ENCODE measurements at regions not wholly inside any gene's neighbourhood (a gene's known extent, or its start where the extent isn't known, plus 50 kb on each side); places are given as distances from the start of the nearest gene placed in this dataset.

DNA sequence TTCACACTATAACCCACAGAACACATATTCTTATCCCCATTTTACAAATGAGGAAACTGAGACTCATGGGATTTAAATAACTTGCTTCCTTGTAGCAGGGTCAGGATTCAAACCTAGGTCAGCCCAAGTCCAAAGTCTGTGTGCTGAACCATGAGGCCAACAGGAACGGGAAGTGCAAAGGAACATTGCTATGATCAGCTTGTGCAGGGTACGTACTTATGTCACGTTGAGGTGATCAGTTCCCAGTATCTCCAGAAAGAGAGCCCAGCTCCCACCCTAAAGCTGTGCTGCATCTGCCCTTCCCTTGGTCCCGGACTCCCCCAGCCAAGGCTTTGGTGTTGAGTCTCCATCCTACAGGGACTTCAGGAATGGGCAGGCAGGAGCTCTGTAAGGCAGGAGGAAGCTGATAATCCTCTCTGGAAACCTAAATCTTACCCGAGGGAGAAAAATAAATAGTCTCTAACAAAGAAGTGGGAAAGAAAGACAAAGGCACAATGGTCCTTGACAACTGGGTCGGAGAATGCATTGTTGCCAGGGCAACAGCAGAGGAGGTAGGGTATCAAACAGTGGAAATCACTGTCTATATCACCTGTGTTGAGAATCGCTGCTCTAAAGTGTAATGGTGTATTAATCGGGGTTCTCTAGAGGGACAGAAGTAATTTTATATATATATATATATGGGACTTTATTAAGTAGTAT lies 82.5 kb upstream of the FICD start:
- TF ChIP-seq, protein P1, sequence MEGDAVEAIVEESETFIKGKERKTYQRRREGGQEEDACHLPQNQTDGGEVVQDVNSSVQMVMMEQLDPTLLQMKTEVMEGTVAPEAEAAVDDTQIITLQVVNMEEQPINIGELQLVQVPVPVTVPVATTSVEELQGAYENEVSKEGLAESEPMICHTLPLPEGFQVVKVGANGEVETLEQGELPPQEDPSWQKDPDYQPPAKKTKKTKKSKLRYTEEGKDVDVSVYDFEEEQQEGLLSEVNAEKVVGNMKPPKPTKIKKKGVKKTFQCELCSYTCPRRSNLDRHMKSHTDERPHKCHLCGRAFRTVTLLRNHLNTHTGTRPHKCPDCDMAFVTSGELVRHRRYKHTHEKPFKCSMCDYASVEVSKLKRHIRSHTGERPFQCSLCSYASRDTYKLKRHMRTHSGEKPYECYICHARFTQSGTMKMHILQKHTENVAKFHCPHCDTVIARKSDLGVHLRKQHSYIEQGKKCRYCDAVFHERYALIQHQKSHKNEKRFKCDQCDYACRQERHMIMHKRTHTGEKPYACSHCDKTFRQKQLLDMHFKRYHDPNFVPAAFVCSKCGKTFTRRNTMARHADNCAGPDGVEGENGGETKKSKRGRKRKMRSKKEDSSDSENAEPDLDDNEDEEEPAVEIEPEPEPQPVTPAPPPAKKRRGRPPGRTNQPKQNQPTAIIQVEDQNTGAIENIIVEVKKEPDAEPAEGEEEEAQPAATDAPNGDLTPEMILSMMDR (IDR thresholded peaks at IDR 0.05; ENCODE audit: low read depth, low read length): no peak
- no peak for TF ChIP-seq EZH2phosphoT487 (IDR thresholded peaks at IDR 0.05; ENCODE audit: low read depth)
- Histone ChIP-seq H3K9ac (ENCODE audit: low read length) (no peak overlapping the region), H3K9me3 (ENCODE audit: insufficient read depth, low read length) (no peaks in the 10 kb centered on the region), H4K20me1 (ENCODE audit: insufficient read depth, low read length) (no peaks in the 10 kb centered on the region), H3K27me3 (ENCODE audit: low read depth, low read length) (peaks cover 24% of the 10 kb centered on the region), H3K27ac (ENCODE audit: low read length) (no peak overlapping the region), H3K4me3 (ENCODE audit: low read length) (no peak overlapping the region), H3K4me2 (ENCODE audit: low read length) (no peak overlapping the region), H3K36me3 (replicated peaks; ENCODE audit: low read depth, low read length) (no peaks in the 10 kb centered on the region), H3K79me2 (ENCODE audit: low read length) (no peaks in the 10 kb centered on the region), H2AFZ (ENCODE audit: low read depth, low read length) (no peak overlapping the region), H3K4me1 (ENCODE audit: low read length) (no peaks in the 10 kb centered on the region)

GRCh38 chr12:108430926-108431325 lies 84.2 kb upstream of the FICD start:
- Histone ChIP-seq H3K36me3 (replicated peaks; ENCODE audit: low read depth, low read length) (no peaks in the 10 kb centered on the region), H2AFZ (ENCODE audit: low read depth, low read length) (no peak overlapping the region), H3K27ac (ENCODE audit: low read length) (no peak overlapping the region), H3K9me3 (ENCODE audit: insufficient read depth, low read length) (no peaks in the 10 kb centered on the region), H3K9ac (ENCODE audit: low read length) (no peak overlapping the region), H3K4me2 (ENCODE audit: low read length) (no peak overlapping the region), H3K27me3 (ENCODE audit: low read depth, low read length) (peaks cover 31% of the 10 kb centered on the region), H3K4me1 (ENCODE audit: low read length) (no peaks in the 10 kb centered on the region), H3K4me3 (ENCODE audit: low read length) (no peak overlapping the region), H4K20me1 (ENCODE audit: insufficient read depth, low read length) (no peaks in the 10 kb centered on the region), H3K79me2 (ENCODE audit: low read length) (no peaks in the 10 kb centered on the region)
- no peak for TF ChIP-seq EZH2phosphoT487 (IDR thresholded peaks at IDR 0.05; ENCODE audit: low read depth)
- TF ChIP-seq, protein P1 (IDR thresholded peaks at IDR 0.05; ENCODE audit: low read depth, low read length): no peak

GRCh38 chr12:108430245-108430644 lies 84.8 kb upstream of the FICD start:
- Histone ChIP-seq H3K27me3 (ENCODE audit: low read depth, low read length) (peaks cover 31% of the 10 kb centered on the region), H3K4me3 (ENCODE audit: low read length) (no peak overlapping the region), H3K79me2 (ENCODE audit: low read length) (no peaks in the 10 kb centered on the region), H3K36me3 (replicated peaks; ENCODE audit: low read depth, low read length) (no peaks in the 10 kb centered on the region), H3K9me3 (ENCODE audit: insufficient read depth, low read length) (no peaks in the 10 kb centered on the region), H3K9ac (ENCODE audit: low read length) (no peak overlapping the region), H2AFZ (ENCODE audit: low read depth, low read length) (no peak overlapping the region), H4K20me1 (ENCODE audit: insufficient read depth, low read length) (no peaks in the 10 kb centered on the region), H3K27ac (ENCODE audit: low read length) (no peak overlapping the region), H3K4me1 (ENCODE audit: low read length) (no peaks in the 10 kb centered on the region), H3K4me2 (ENCODE audit: low read length) (no peak overlapping the region)
- TF ChIP-seq EZH2phosphoT487 (IDR thresholded peaks at IDR 0.05; ENCODE audit: low read depth): no peak
- TF ChIP-seq, protein P1 (IDR thresholded peaks at IDR 0.05; ENCODE audit: low read depth, low read length): no peak

DNA sequence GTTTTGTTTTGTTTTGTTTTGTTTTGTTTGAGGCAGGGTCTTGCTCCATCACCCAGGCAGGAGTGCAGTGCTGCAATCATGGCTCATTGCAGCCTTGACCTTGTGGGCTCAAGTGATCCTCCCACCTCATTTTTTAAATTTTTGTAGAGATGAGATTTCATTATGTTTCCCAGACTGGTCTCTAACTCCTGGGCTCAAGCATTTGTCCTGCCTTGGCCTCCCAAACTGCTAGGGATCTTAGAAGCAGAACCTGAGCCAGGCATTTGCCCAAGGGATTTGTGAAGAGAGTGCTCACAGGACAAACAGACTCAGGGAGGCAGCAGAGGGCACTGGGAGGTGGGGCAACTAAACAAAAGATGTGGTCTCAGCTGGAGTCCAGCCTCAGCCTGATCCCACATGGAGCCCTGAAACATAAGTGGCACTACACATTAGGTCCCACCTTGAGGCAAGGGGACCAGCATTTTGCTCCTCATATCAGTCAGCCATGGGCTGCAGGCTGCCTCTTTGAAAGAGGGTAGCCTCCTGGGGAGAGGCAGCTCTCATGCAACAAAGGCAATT lies 86.2 kb upstream of the CMKLR1 start:
- H3K36me3 ChIP-seq (replicated peaks; ENCODE audit: low read depth, low read length): no peaks in the 10 kb centered on the region
- peaks cover 23% of the 10 kb centered on the region for H3K27me3 ChIP-seq (ENCODE audit: low read depth, low read length)
- H3K9me3 ChIP-seq (ENCODE audit: insufficient read depth, low read length): no peaks in the 10 kb centered on the region
- H3K4me3 ChIP-seq (ENCODE audit: low read length): no peak overlapping the region
- no peaks in the 10 kb centered on the region for H3K4me1 ChIP-seq (ENCODE audit: low read length)
- no peak overlapping the region for H3K9ac ChIP-seq (ENCODE audit: low read length)
- no peak overlapping the region for H3K27ac ChIP-seq (ENCODE audit: low read length)
- no peak overlapping the region for H3K4me2 ChIP-seq (ENCODE audit: low read length)
- H3K79me2 ChIP-seq (ENCODE audit: low read length): no peaks in the 10 kb centered on the region
- no peak overlapping the region for H2AFZ ChIP-seq (ENCODE audit: low read depth, low read length)
- no peak for TF ChIP-seq EZH2phosphoT487 (IDR thresholded peaks at IDR 0.05; ENCODE audit: low read depth)
- TF ChIP-seq, protein P1 (IDR thresholded peaks at IDR 0.05; ENCODE audit: low read depth, low read length): no peak
- no peaks in the 10 kb centered on the region for H4K20me1 ChIP-seq (ENCODE audit: insufficient read depth, low read length)
